OCI-LY7 (cell line): ENCODE measurements at regions not wholly inside any gene's neighbourhood (a gene's known extent, or its start where the extent isn't known, plus 50 kb on each side); places are given as distances from the start of the nearest gene placed in this dataset.

ENCODE experiments used
- BruUV-seq: library from RNA; stranded (reverse); fragments of 400-500 nt; replicated peaks from 2 replicates; lab custom pipeline; 2021; lab: Mats Ljungman, UMichigan
- CTCF ChIA-PET: fragments of 300-600 bp; sonication (Branson Sonifier 250); formaldehyde crosslinking; loops from one replicate; lab custom pipeline; 2022; ENCODE audit warnings: antibody characterized with exemption; ENCODE audit not compliant: unreplicated experiment; lab: Charles Lee
- POLR2A ChIA-PET: fragments of 300-600 bp; sonication (Branson Sonifier 250); formaldehyde crosslinking; loops from one replicate; lab custom pipeline; 2022; ENCODE audit warnings: antibody characterized with exemption; lab: Charles Lee
- DNase-seq: peaks from one replicate; pipeline ENCODE4 v3.0.0-alpha.2; 2015; ENCODE audit warnings: low spot score
- H2AFZ ChIP-seq: fragments of 200-600 bp; sonication (generic), shearing (Covaris generic); 2 replicates; pipeline ENCODE4 v1.6.1; 2014; ENCODE audit warnings: mild to moderate bottlenecking, antibody characterized with exemption, low read length, moderate library complexity
- H3K27ac ChIP-seq: fragments of 200-600 bp; sonication (generic); 2 replicates; pipeline ENCODE4 v1.5.1; 2014; ENCODE audit warnings: mixed run types, low read depth, mild to moderate bottlenecking, moderate library complexity, low read length, inconsistent platforms; ENCODE audit not compliant: poor library complexity, severe bottlenecking
- H3K36me3 ChIP-seq: fragments of 200-600 bp; sonication (generic); 2 replicates; pipeline ENCODE4 v1.6.1; 2014; ENCODE audit warnings: mild to moderate bottlenecking, antibody characterized with exemption, low read length, moderate library complexity, mixed read lengths; ENCODE audit not compliant: insufficient read depth
- H3K4me1 ChIP-seq: fragments of 200-600 bp; sonication (generic); 2 replicates; pipeline ENCODE4 v1.5.1; 2014; ENCODE audit warnings: mild to moderate bottlenecking, low read length; ENCODE audit not compliant: insufficient read depth, poor library complexity, severe bottlenecking
- H3K4me2 ChIP-seq: fragments of 200-600 bp; sonication (generic); 2 replicates; pipeline ENCODE4 v1.6.1; 2014; ENCODE audit warnings: mild to moderate bottlenecking, low read length
- H3K4me3 ChIP-seq: fragments of 200-600 bp; sonication (generic); 2 replicates; pipeline ENCODE4 v1.5.1; 2014; ENCODE audit warnings: mild to moderate bottlenecking, low read depth, low read length; ENCODE audit not compliant: poor library complexity, severe bottlenecking
- H3K79me2 ChIP-seq: fragments of 200-600 bp; sonication (generic); 2 replicates; pipeline ENCODE4 v1.6.1; 2016; ENCODE audit warnings: low read depth, mild to moderate bottlenecking, low read length, moderate library complexity, mixed read lengths; ENCODE audit not compliant: insufficient read depth
- H3K9me2 ChIP-seq: fragments of 200-600 bp; sonication (generic); 2 replicates; pipeline ENCODE4 v1.6.1; 2016; ENCODE audit warnings: mild to moderate bottlenecking, low read length, mixed read lengths; ENCODE audit not compliant: insufficient read depth
- H3K9me3 ChIP-seq: fragments of 200-600 bp; sonication (generic); 2 replicates; pipeline ENCODE4 v1.6.1; 2014; ENCODE audit warnings: mild to moderate bottlenecking, mixed run types, low read length, mixed read lengths
- H4K20me1 ChIP-seq: fragments of 200-600 bp; sonication (generic); 2 replicates; pipeline ENCODE4 v1.6.1; 2014; ENCODE audit warnings: mild to moderate bottlenecking, antibody characterized with exemption, low read length, moderate library complexity, mixed read lengths; ENCODE audit not compliant: insufficient read depth
- CTCF ChIP-seq: fragments of 200-600 bp; sonication (generic); conservative IDR thresholded peaks from 2 replicates; pipeline ENCODE4 v1.5.1; 2014; ENCODE audit warnings: mild to moderate bottlenecking, antibody characterized with exemption, low read length, moderate library complexity, mixed read lengths
- EZH2phosphoT487 ChIP-seq: fragments of 200-600 bp; sonication (generic); IDR thresholded peaks from 2 replicates; pipeline ENCODE4 v1.6.1; 2018; ENCODE audit warnings: low read depth, borderline replicate concordance, mild to moderate bottlenecking, mixed run types, antibody characterized with exemption, low read length, moderate library complexity, mixed read lengths
- intact Hi-C: fragments of 100-400 bp; cut with micrococcal nuclease; formaldehyde crosslinking; loops from one replicate; pipeline ENCODE4 v1.10.0; 2022; ENCODE audit not compliant: unreplicated experiment

- ChIA-PET POLR2A (interaction anchor here (0.6 kb wide), 1 partner anchor 61 kb away, joined by 3 read pairs; no protein-coding TSS in a partner anchor), CTCF (no interaction called here)
- Histone ChIP-seq H3K4me1 (no peaks in the 10 kb centered on the region), H3K9me3 (no peaks in the 10 kb centered on the region), H4K20me1 (no peaks in the 10 kb centered on the region), H3K79me2 (no peaks in the 10 kb centered on the region), H2AFZ (no peak overlapping the region), H3K4me2 (no peak overlapping the region), H3K4me3 (no peak overlapping the region), H3K27ac (no peak overlapping the region), H3K36me3 (no peaks in the 10 kb centered on the region), H3K9me2 (0 out of 2 replicates have a peak, but pooled peaks cover 2% of the 10 kb centered on the region)
- intact Hi-C loops: no loop called here
- no TSS peak for BruUV-seq
- no peak for TF ChIP-seq EZH2phosphoT487
- no peak for TF ChIP-seq CTCF
- no peak for DNase-seq
These were observed 1238.9 kb upstream of the ALCAM start for GRCh38 chr3:104127830-104128229.

- H3K36me3 ChIP-seq: no peaks in the 10 kb centered on the region
- no peaks in the 10 kb centered on the region for H3K4me1 ChIP-seq
- no peaks in the 10 kb centered on the region for H3K79me2 ChIP-seq
- H2AFZ ChIP-seq: no peak overlapping the region
- BruUV-seq: no TSS peak
- TF ChIP-seq EZH2phosphoT487: no peak
- TF ChIP-seq CTCF: no peak
- no peak overlapping the region for H3K27ac ChIP-seq
- no peaks in the 10 kb centered on the region for H4K20me1 ChIP-seq
- no peak overlapping the region for H3K4me2 ChIP-seq
- H3K9me2 ChIP-seq: no peaks in the 10 kb centered on the region
- H3K4me3 ChIP-seq: no peak overlapping the region
- intact Hi-C loops: no loop called here
- no peak for DNase-seq
- ChIA-PET POLR2A (interaction anchor here (0.6 kb wide), 1 partner anchor 36 kb away, joined by 3 read pairs; no protein-coding TSS in a partner anchor), CTCF (interaction anchor here (0.6 kb wide), 1 partner anchor 412 kb away, joined by 3 read pairs; no protein-coding TSS in a partner anchor)
- H3K9me3 ChIP-seq: no peaks in the 10 kb centered on the region
These were observed 1233.9 kb upstream of the ALCAM start for GRCh38 chr3:104132566-104133403.

- no peak for DNase-seq
- H4K20me1 ChIP-seq: no peaks in the 10 kb centered on the region
- H3K9me2 ChIP-seq: no peaks in the 10 kb centered on the region
- no peaks in the 10 kb centered on the region for H3K4me1 ChIP-seq
- no peak overlapping the region for H3K27ac ChIP-seq
- no peaks in the 10 kb centered on the region for H3K36me3 ChIP-seq
- H3K4me2 ChIP-seq: no peak overlapping the region
- intact Hi-C loops: no loop called here
- no peak for TF ChIP-seq CTCF
- TF ChIP-seq EZH2phosphoT487: no peak
- ChIA-PET CTCF (no interaction called here), POLR2A (no interaction called here)
- no TSS peak for BruUV-seq
- H3K9me3 ChIP-seq: no peaks in the 10 kb centered on the region
- no peaks in the 10 kb centered on the region for H3K79me2 ChIP-seq
- H3K4me3 ChIP-seq: no peak overlapping the region
- H2AFZ ChIP-seq: no peak overlapping the region
These were observed 1233.1 kb upstream of the ALCAM start for GRCh38 chr3:104133630-104134029.
